ENCODE measurements at regions not wholly inside any gene's neighbourhood (a gene's known extent, or its start where the extent isn't known, plus 50 kb on each side); places are given as distances from the start of the nearest gene placed in this dataset.

- DNase-seq = peak; percentile 45
- Mint-ChIP-seq H3K36me3 (ENCODE audit: low read depth) (no peaks in the 10 kb centered on the region), H3K27ac (no peak overlapping the region), H3K4me3 (peak overlapping the region; percentile 58), H3K4me1 (ENCODE audit: low read depth) (peaks cover 14% of the 10 kb centered on the region), H3K27me3 (ENCODE audit: low read depth) (no peaks in the 10 kb centered on the region), H3K9me3 (no peaks in the 10 kb centered on the region)
- intact Hi-C loops (cut with micrococcal nuclease) = no loop called here
- CTCF ChIA-PET = interaction anchor here (0.6 to 1.0 kb wide), 2 partner anchors 54 to 554 kb away, joined by 3 to 4 read pairs; no protein-coding TSS in a partner anchor
Measured at GRCh38 chr21:32886339-32886738, 114.8 kb upstream of the PAXBP1 start.

DNA sequence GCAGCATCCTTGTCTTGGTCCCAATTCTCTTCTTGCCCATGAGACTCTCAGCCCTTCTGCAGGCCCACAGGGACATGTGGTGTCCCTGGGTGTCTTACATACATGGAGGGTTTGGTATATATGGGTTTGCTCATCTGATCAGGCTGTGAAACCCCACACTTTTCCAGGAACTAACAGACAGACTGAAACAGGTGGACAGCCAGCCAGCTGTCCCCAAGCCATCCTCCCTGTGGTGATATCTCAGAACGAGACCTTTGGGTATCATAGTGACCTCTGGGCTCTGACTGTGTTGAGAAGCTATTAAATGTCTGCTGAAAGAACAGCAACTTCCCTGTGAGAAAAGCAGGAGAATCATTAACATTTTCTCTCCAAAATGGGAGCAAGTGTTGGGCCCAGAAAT lies 115.5 kb upstream of the PAXBP1 start:
- Mint-ChIP-seq H3K4me3 (no peak overlapping the region), H3K4me1 (ENCODE audit: low read depth) (peaks cover 14% of the 10 kb centered on the region), H3K27ac (no peak overlapping the region), H3K9me3 (no peaks in the 10 kb centered on the region), H3K27me3 (ENCODE audit: low read depth) (no peaks in the 10 kb centered on the region), H3K36me3 (ENCODE audit: low read depth) (no peaks in the 10 kb centered on the region)
- CTCF ChIA-PET = interaction anchor here (1.0 to 1.3 kb wide), 3 partner anchors 34 to 54 kb away, joined by 4 to 5 read pairs (median 5); no protein-coding TSS in a partner anchor
- DNase-seq = no peak
- intact Hi-C loops (cut with micrococcal nuclease) = no loop called here

- Mint-ChIP-seq H3K27ac (no peak overlapping the region), H3K9me3 (no peaks in the 10 kb centered on the region), H3K36me3 (ENCODE audit: low read depth) (no peaks in the 10 kb centered on the region), H3K27me3 (ENCODE audit: low read depth) (no peaks in the 10 kb centered on the region), H3K4me1 (ENCODE audit: low read depth) (peaks cover 14% of the 10 kb centered on the region), H3K4me3 (no peak overlapping the region)
- intact Hi-C loops (cut with micrococcal nuclease) = no loop called here
- CTCF ChIA-PET = interaction anchor here (1.0 kb wide), 1 partner anchor 30 kb away, joined by 3 read pairs; no protein-coding TSS in a partner anchor
- DNase-seq = no peak
Measured at GRCh38 chr21:32888971-32889370, 117.4 kb upstream of the PAXBP1 start.

DNA sequence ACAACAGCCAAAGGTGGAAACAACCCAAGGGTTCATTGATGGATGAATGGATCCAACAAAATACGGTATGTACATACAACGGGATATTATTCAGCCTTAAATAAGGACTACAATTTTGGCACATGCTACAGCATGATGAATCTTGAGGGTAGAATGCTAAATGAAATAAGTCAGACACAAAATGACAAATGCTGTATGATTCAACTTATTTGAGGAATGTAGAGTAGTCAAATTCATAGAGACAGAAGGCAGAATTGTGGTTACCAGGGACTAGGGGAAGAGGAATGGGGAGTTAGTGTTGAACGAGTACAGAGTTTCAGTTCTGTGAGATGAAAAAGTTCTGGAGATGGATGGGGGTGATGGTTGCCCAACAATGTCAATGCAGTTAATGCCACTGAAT lies 118.0 kb upstream of the PAXBP1 start:
- intact Hi-C loops (cut with micrococcal nuclease) = no loop called here
- CTCF ChIA-PET = no interaction called here
- Mint-ChIP-seq H3K4me1 (ENCODE audit: low read depth) (peaks cover 14% of the 10 kb centered on the region), H3K27ac (no peak overlapping the region), H3K27me3 (ENCODE audit: low read depth) (no peaks in the 10 kb centered on the region), H3K4me3 (no peak overlapping the region), H3K9me3 (peaks cover 2% of the 10 kb centered on the region), H3K36me3 (ENCODE audit: low read depth) (no peaks in the 10 kb centered on the region)
- DNase-seq = no peak

- intact Hi-C loops (cut with micrococcal nuclease) = no loop called here
- Mint-ChIP-seq H3K4me3 (no peak overlapping the region), H3K9me3 (peaks cover 2% of the 10 kb centered on the region), H3K27ac (no peak overlapping the region), H3K36me3 (ENCODE audit: low read depth) (no peaks in the 10 kb centered on the region), H3K4me1 (ENCODE audit: low read depth) (no peaks in the 10 kb centered on the region), H3K27me3 (ENCODE audit: low read depth) (no peaks in the 10 kb centered on the region)
- CTCF ChIA-PET = no interaction called here
- no peak for DNase-seq
Measured at GRCh38 chr21:32894321-32894720, 122.8 kb upstream of the PAXBP1 start.

GRCh38 chr21:32900814-32901213 lies 124.9 kb upstream of the OLIG2 start:
- intact Hi-C loops (cut with micrococcal nuclease) = no loop called here
- no peak overlapping the region for H3K27ac Mint-ChIP-seq
- no peaks in the 10 kb centered on the region for H3K9me3 Mint-ChIP-seq
- H3K4me3 Mint-ChIP-seq = no peak overlapping the region
- CTCF ChIA-PET = no interaction called here
- no peaks in the 10 kb centered on the region for H3K36me3 Mint-ChIP-seq (ENCODE audit: low read depth)
- DNase-seq = no peak
- no peaks in the 10 kb centered on the region for H3K27me3 Mint-ChIP-seq (ENCODE audit: low read depth)
- no peaks in the 10 kb centered on the region for H3K4me1 Mint-ChIP-seq (ENCODE audit: low read depth)

DNA sequence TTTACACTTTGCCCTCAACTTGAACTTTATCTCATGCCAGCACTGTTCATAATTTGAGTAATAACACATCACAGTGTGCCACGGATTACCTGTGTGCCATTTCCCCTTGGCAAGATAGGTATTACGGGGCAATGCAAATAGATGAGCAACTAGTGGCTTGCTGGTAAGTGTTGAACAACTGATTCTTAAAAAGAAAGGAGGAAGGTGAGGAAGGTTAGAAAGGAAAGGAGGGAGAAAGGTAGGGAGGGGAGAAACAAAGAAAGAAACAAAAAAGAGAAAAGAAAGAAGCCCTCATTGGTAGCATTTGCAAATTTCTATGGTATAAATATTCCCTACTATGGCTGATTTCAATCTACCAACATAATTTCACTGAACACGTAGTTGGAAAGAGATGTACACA lies 118.2 kb upstream of the OLIG2 start:
- H3K27me3 Mint-ChIP-seq (ENCODE audit: low read depth) = no peaks in the 10 kb centered on the region
- no peaks in the 10 kb centered on the region for H3K36me3 Mint-ChIP-seq (ENCODE audit: low read depth)
- no peaks in the 10 kb centered on the region for H3K9me3 Mint-ChIP-seq
- no peak overlapping the region for H3K27ac Mint-ChIP-seq
- CTCF ChIA-PET = no interaction called here
- intact Hi-C loops (cut with micrococcal nuclease) = no loop called here
- H3K4me3 Mint-ChIP-seq = no peak overlapping the region
- no peaks in the 10 kb centered on the region for H3K4me1 Mint-ChIP-seq (ENCODE audit: low read depth)
- no peak for DNase-seq

- Mint-ChIP-seq H3K36me3 (ENCODE audit: low read depth) (no peaks in the 10 kb centered on the region), H3K4me1 (ENCODE audit: low read depth) (peaks cover under 1% of the 10 kb centered on the region), H3K27ac (no peak overlapping the region), H3K9me3 (no peaks in the 10 kb centered on the region), H3K27me3 (ENCODE audit: low read depth) (no peaks in the 10 kb centered on the region), H3K4me3 (no peak overlapping the region)
- DNase-seq = no peak
- intact Hi-C loops (cut with micrococcal nuclease) = no loop called here
- CTCF ChIA-PET = no interaction called here
Measured at GRCh38 chr21:32908534-32908933, 117.2 kb upstream of the OLIG2 start.

- Mint-ChIP-seq H3K4me3 (no peak overlapping the region), H3K36me3 (ENCODE audit: low read depth) (no peaks in the 10 kb centered on the region)
- intact Hi-C loops (cut with micrococcal nuclease) = no loop called here
Measured at GRCh38 chr21:32909393-32909792, 116.3 kb upstream of the OLIG2 start.

GRCh38 chr21:32914424-32915039 lies 111.2 kb upstream of the OLIG2 start:
- Mint-ChIP-seq H3K27ac (peak overlapping the region; percentile 25), H3K27me3 (ENCODE audit: low read depth) (no peaks in the 10 kb centered on the region), H3K9me3 (no peaks in the 10 kb centered on the region), H3K4me1 (ENCODE audit: low read depth) (peaks cover 27% of the 10 kb centered on the region), H3K4me3 (no peak overlapping the region), H3K36me3 (ENCODE audit: low read depth) (no peaks in the 10 kb centered on the region)
- intact Hi-C loops (cut with micrococcal nuclease) = loop anchor here (2.0 kb wide), 1 partner anchor 18 kb away; no protein-coding TSS in a partner anchor
- CTCF ChIA-PET = interaction anchor here (0.5 to 3.0 kb wide), 2 partner anchors 25 to 263 kb away, joined by 3 to 17 read pairs; no protein-coding TSS in a partner anchor
- no peak for DNase-seq

More at GRCh38 chr21:32909393-32909792, 116.3 kb upstream of the OLIG2 start:
- CTCF ChIA-PET = interaction anchor here (0.7 kb wide), 1 partner anchor 362 kb away, joined by 3 read pairs; no protein-coding TSS in a partner anchor
- Mint-ChIP-seq H3K4me1 (ENCODE audit: low read depth) (peaks cover 8% of the 10 kb centered on the region), H3K9me3 (no peaks in the 10 kb centered on the region), H3K27me3 (ENCODE audit: low read depth) (no peaks in the 10 kb centered on the region), H3K27ac (no peak overlapping the region)
- DNase-seq = no peak

DNA sequence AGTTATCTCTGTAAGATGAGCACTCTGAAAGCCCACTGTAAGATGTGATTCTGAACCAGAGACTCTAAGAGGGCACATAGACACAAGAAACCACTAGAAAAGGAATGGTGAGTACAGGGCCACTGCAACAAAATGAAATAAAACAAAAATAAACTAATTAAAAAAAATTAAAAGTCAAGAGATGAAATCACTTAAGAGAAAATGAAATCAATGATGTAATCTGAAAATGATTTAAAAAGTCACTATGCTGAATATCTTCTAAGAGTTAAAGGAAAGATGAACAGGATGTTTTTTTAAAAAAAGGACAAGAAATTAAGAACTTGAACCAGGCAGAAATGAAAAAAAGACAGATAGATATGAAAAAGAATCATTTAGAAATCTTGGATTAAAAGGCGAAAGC lies 110.6 kb upstream of the OLIG2 start:
- no peak for DNase-seq
- H3K4me3 Mint-ChIP-seq = no peak overlapping the region
- H3K4me1 Mint-ChIP-seq (ENCODE audit: low read depth) = peaks cover 27% of the 10 kb centered on the region
- no peaks in the 10 kb centered on the region for H3K9me3 Mint-ChIP-seq
- no peaks in the 10 kb centered on the region for H3K27me3 Mint-ChIP-seq (ENCODE audit: low read depth)
- intact Hi-C loops (cut with micrococcal nuclease) = loop anchor here (2.0 kb wide), 1 partner anchor 18 kb away; no protein-coding TSS in a partner anchor
- H3K36me3 Mint-ChIP-seq (ENCODE audit: low read depth) = no peaks in the 10 kb centered on the region
- CTCF ChIA-PET = interaction anchor here (0.5 to 3.0 kb wide), 2 partner anchors 25 to 263 kb away, joined by 3 to 17 read pairs; no protein-coding TSS in a partner anchor
- peak overlapping the region; percentile 25 for H3K27ac Mint-ChIP-seq

DNA sequence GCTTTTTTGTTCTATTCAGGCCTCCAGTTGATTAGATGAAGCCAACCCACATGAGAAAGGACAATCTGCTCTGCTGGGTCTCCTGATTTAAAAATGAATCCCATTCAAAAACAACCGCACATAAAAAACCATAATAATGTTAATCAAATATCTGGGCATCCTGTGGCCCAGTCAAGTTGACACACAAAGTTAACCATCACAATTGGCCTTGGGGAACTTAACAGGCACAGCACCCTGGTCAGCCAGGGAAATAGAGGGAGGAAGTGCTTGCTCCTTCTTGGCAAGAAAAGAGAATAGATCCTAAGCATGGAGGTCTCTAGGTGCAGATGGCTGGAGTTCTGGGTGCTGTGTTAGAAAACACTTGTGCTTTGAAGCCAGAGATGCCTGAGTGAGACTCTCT lies 109.6 kb upstream of the OLIG2 start:
- no peak overlapping the region for H3K27ac Mint-ChIP-seq
- CTCF ChIA-PET = interaction anchor here (3.0 kb wide), 1 partner anchor 24 kb away, joined by 17 read pairs; no protein-coding TSS in a partner anchor
- H3K4me3 Mint-ChIP-seq = no peak overlapping the region
- DNase-seq = no peak
- no peaks in the 10 kb centered on the region for H3K36me3 Mint-ChIP-seq (ENCODE audit: low read depth)
- no peaks in the 10 kb centered on the region for H3K9me3 Mint-ChIP-seq
- peaks cover 27% of the 10 kb centered on the region for H3K4me1 Mint-ChIP-seq (ENCODE audit: low read depth)
- no peaks in the 10 kb centered on the region for H3K27me3 Mint-ChIP-seq (ENCODE audit: low read depth)
- intact Hi-C loops (cut with micrococcal nuclease) = no loop called here

GRCh38 chr21:32916522-32917099 lies 109.1 kb upstream of the OLIG2 start:
- intact Hi-C loops (cut with micrococcal nuclease) = no loop called here
- H3K27ac Mint-ChIP-seq = no peak overlapping the region
- peak; percentile 13 for DNase-seq
- CTCF ChIA-PET = interaction anchor here (0.6 to 3.0 kb wide), 5 partner anchors 9 to 260 kb away, joined by 3 to 17 read pairs (median 3); no protein-coding TSS in a partner anchor
- no peak overlapping the region for H3K4me3 Mint-ChIP-seq
- peaks cover 27% of the 10 kb centered on the region for H3K4me1 Mint-ChIP-seq (ENCODE audit: low read depth)
- H3K36me3 Mint-ChIP-seq (ENCODE audit: low read depth) = no peaks in the 10 kb centered on the region
- no peaks in the 10 kb centered on the region for H3K9me3 Mint-ChIP-seq
- no peaks in the 10 kb centered on the region for H3K27me3 Mint-ChIP-seq (ENCODE audit: low read depth)
